WI38 (cell line): ENCODE measurements at regions not wholly inside any gene's neighbourhood (a gene's known extent, or its start where the extent isn't known, plus 50 kb on each side); places are given as distances from the start of the nearest gene placed in this dataset.

Experiments used
- H3K4me3 ChIP-seq: 2 replicates; pipeline ENCODE4 v1.5.1; 2011; ENCODE audit warnings: low read depth, mild to moderate bottlenecking, control low read depth, low read length
- TF ChIP-seq, protein P1 (sequence below): IDR thresholded peaks from 2 replicates; pipeline ENCODE4 v1.5.1; 2012; ENCODE audit warnings: low read depth, mild to moderate bottlenecking, control low read depth, low read length

- TF ChIP-seq, protein P1, sequence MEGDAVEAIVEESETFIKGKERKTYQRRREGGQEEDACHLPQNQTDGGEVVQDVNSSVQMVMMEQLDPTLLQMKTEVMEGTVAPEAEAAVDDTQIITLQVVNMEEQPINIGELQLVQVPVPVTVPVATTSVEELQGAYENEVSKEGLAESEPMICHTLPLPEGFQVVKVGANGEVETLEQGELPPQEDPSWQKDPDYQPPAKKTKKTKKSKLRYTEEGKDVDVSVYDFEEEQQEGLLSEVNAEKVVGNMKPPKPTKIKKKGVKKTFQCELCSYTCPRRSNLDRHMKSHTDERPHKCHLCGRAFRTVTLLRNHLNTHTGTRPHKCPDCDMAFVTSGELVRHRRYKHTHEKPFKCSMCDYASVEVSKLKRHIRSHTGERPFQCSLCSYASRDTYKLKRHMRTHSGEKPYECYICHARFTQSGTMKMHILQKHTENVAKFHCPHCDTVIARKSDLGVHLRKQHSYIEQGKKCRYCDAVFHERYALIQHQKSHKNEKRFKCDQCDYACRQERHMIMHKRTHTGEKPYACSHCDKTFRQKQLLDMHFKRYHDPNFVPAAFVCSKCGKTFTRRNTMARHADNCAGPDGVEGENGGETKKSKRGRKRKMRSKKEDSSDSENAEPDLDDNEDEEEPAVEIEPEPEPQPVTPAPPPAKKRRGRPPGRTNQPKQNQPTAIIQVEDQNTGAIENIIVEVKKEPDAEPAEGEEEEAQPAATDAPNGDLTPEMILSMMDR, result no peak
- no peak overlapping the region for H3K4me3 ChIP-seq
Measured at GRCh38 chr4:92035666-92036065, 268.1 kb upstream of the GRID2 start.

GRCh38 chr4:92045718-92046117 lies 258.0 kb upstream of the GRID2 start:
- TF ChIP-seq, protein P1, result no peak
- H3K4me3 ChIP-seq, result no peak overlapping the region

DNA sequence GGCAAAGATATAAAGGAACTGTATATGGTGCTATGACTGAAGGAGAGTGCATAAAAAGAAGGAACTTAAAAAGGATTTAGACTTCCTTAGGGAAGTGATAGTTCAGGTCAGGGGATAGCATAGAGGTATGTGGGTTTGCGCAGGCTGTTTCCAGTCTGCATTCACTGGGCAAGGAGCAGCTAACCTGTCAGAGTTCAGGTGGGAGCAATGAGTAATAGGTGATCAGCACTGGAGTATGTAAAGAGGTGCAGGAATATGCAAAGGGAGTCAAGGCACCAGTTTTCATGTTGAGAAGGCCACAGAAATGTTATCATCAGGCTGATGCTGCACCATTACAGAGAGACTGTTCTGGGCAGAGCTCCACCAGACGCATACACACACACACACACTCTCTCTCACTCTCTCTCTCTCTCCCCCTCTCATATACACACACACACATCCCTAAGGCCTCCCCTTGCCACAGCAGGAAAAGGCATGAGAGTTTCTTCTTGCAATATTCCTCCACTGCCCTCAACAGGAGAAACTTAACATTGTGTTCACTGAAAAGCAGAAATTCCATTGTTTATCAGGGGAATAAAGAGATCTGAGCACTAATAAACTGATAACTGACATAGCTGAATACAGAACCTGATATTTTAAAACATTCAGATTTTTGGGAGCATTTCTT lies 256.4 kb upstream of the GRID2 start:
- TF ChIP-seq, protein P1, result no peak
- no peak overlapping the region for H3K4me3 ChIP-seq

- H3K4me3 ChIP-seq, result no peak overlapping the region
- TF ChIP-seq, protein P1, result no peak
Measured at GRCh38 chr4:92050875-92051274, 252.9 kb upstream of the GRID2 start.

- H3K4me3 ChIP-seq, result no peak overlapping the region
- TF ChIP-seq, protein P1, result no peak
Measured at GRCh38 chr4:92059615-92060014, 244.2 kb upstream of the GRID2 start.

- no peak overlapping the region for H3K4me3 ChIP-seq
- TF ChIP-seq, protein P1, result no peak
Measured at GRCh38 chr4:92060333-92060732, 243.4 kb upstream of the GRID2 start.

GRCh38 chr4:92064574-92064973 lies 239.2 kb upstream of the GRID2 start:
- no peak overlapping the region for H3K4me3 ChIP-seq
- TF ChIP-seq, protein P1, result no peak
